ENCODE measurements at regions not wholly inside any gene's neighbourhood (a gene's known extent, or its start where the extent isn't known, plus 50 kb on each side); places are given as distances from the start of the nearest gene placed in this dataset.

DNA sequence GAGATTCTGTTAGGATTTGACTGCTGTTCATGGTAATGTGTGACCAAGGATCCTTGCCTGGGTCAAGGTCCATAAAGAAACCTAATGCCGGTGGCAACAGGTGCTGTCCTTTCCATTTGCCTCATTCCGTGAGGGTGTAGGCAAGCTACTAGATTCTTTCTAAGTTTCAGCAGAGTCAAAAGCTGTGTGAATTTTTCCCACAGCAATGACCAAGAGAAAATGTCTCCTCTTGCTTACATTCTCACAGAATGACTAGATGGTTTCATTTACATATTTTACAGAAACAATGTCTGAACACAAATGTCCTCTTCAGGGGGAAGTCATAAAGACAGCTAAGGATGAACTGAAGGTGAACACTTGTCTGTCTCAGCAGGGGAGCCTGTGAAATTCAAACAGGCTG, 75.3 kb upstream of the SV2C start:
- TF ChIP-seq, protein P1, sequence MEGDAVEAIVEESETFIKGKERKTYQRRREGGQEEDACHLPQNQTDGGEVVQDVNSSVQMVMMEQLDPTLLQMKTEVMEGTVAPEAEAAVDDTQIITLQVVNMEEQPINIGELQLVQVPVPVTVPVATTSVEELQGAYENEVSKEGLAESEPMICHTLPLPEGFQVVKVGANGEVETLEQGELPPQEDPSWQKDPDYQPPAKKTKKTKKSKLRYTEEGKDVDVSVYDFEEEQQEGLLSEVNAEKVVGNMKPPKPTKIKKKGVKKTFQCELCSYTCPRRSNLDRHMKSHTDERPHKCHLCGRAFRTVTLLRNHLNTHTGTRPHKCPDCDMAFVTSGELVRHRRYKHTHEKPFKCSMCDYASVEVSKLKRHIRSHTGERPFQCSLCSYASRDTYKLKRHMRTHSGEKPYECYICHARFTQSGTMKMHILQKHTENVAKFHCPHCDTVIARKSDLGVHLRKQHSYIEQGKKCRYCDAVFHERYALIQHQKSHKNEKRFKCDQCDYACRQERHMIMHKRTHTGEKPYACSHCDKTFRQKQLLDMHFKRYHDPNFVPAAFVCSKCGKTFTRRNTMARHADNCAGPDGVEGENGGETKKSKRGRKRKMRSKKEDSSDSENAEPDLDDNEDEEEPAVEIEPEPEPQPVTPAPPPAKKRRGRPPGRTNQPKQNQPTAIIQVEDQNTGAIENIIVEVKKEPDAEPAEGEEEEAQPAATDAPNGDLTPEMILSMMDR (IDR thresholded peaks at IDR 0.05; ENCODE audit: low read depth, low read length): no peak
- TF ChIP-seq EZH2phosphoT487 (IDR thresholded peaks at IDR 0.05; ENCODE audit: low read depth): no peak

All from OCI-LY3 (cell line).